ENCODE measurements at regions not wholly inside any gene's neighbourhood (a gene's known extent, or its start where the extent isn't known, plus 50 kb on each side); places are given as distances from the start of the nearest gene placed in this dataset.

DNA sequence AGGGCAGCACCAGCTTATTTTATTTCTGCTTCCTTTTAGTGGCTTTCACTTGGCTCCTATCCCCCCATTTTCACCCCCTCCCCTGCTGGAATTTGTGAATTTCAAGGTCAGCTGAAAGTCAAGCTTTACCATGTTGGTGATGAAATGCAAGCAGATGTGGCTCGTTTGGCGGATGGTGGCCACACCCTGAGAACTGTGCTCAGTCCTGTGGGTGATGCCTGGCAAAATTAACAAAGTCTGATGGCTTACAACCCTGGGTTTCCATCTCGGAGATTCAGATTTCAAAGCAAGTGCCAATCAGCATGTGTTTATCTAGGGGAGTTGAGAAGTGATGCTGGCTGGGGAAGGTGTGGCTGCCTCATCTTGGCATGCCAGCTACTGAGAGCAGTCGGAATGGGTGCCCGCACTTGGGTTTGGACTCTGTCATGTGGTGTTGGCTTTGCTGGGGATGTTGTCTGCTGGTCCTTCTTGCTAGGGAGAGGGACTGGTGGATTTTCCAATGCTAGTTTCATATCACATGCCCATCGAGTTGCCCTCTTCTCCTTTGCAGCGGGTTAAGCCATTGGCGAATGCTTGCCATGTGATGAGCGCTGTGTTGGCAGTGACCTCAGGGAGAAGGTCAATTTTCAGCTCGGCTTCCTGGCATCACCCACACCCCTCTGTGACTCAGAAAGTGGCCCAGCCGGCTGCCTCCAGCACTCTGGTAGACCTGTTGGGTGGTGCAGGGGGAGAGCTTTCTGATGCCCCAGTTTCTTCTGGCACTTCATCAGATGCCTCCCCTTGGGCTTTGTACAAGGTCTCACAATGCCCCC is 77.0 kb upstream of the PITX1 start (continued):
- TF ChIP-seq, protein P1, sequence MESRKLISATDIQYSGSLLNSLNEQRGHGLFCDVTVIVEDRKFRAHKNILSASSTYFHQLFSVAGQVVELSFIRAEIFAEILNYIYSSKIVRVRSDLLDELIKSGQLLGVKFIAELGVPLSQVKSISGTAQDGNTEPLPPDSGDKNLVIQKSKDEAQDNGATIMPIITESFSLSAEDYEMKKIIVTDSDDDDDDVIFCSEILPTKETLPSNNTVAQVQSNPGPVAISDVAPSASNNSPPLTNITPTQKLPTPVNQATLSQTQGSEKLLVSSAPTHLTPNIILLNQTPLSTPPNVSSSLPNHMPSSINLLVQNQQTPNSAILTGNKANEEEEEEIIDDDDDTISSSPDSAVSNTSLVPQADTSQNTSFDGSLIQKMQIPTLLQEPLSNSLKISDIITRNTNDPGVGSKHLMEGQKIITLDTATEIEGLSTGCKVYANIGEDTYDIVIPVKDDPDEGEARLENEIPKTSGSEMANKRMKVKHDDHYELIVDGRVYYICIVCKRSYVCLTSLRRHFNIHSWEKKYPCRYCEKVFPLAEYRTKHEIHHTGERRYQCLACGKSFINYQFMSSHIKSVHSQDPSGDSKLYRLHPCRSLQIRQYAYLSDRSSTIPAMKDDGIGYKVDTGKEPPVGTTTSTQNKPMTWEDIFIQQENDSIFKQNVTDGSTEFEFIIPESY (IDR thresholded peaks at IDR 0.05): no peak
- TF ChIP-seq JUND (IDR thresholded peaks at IDR 0.05): no peak

DNA sequence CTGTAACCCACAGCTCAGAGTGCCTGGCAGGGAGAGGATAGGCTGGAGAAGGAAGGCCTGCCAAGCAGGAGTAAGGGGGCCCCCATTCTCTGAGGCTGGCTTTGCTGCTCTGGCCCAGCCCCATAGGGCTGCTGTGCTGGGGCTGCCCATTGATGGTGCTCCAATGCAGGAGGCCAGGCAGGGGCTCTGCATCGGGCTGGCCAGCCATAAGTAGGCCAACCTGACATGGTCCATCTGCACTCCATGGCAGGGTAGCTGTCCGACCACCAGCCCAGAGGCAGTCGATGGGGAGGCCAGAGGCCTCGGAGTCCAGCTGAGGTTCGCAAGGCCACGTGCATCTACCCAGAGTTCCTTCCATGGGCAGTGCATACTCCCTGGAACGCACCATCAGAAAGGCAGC is 75.0 kb upstream of the PITX1 start:
- Histone ChIP-seq H3K4me3 (ENCODE audit: low read depth in 1 of 3, low read length in 3 of 3) (no peak overlapping the region), H3K36me3 (ENCODE audit: control insufficient read depth in 4 of 4, insufficient read depth in 3 of 4, low read depth in 1 of 4, low read length in 3 of 4) (no peaks in the 10 kb centered on the region), H3K27ac (ENCODE audit: low read depth in 1 of 2, low read length in 2 of 2) (no peak overlapping the region), H3K4me1 (ENCODE audit: control insufficient read depth in 4 of 4, insufficient read depth in 4 of 4, low read length in 3 of 4) (no peaks in the 10 kb centered on the region), H3K27me3 (ENCODE audit: control insufficient read depth in 4 of 4, insufficient read depth in 4 of 4, low read length in 3 of 4) (no peaks in the 10 kb centered on the region), H3K9ac (ENCODE audit: low read depth in 1 of 2, low read length in 2 of 2) (no peak overlapping the region), H3K9me3 (ENCODE audit: control insufficient read depth in 4 of 4, low read length in 3 of 4) (peaks cover 0 to 3% (median under 1%) of the 10 kb centered on the region in 4 donors)
- DNase-seq (ENCODE audit: low spot score): no peak
- 96% methylated on average over 7 of the region's 7 CpGs for WGBS
- TF ChIP-seq GABPA (IDR thresholded peaks at IDR 0.05 in 1 of 2, conservative IDR thresholded peaks at IDR 0.05 in 1 of 2) (no peak), HNF4A (conservative IDR thresholded peaks at IDR 0.05) (no peak), JUND (IDR thresholded peaks at IDR 0.05) (no peak), RAD21 (IDR thresholded peaks at IDR 0.05) (no peak), TAF1 (conservative IDR thresholded peaks at IDR 0.05) (no peak), NR2F2 (IDR thresholded peaks at IDR 0.05) (no peak), FOXA2 (IDR thresholded peaks at IDR 0.05) (no peak), EGR1 (IDR thresholded peaks at IDR 0.05; ENCODE audit: low read depth in 2 of 2) (no peak), SP1 (IDR thresholded peaks at IDR 0.05) (no peak), RXRA (IDR thresholded peaks at IDR 0.05) (no peak), FOXA1 (IDR thresholded peaks at IDR 0.05) (no peak), HNF4G (IDR thresholded peaks at IDR 0.05) (no peak), YY1 (IDR thresholded peaks at IDR 0.05) (no peak)
- TF ChIP-seq, protein P2, sequence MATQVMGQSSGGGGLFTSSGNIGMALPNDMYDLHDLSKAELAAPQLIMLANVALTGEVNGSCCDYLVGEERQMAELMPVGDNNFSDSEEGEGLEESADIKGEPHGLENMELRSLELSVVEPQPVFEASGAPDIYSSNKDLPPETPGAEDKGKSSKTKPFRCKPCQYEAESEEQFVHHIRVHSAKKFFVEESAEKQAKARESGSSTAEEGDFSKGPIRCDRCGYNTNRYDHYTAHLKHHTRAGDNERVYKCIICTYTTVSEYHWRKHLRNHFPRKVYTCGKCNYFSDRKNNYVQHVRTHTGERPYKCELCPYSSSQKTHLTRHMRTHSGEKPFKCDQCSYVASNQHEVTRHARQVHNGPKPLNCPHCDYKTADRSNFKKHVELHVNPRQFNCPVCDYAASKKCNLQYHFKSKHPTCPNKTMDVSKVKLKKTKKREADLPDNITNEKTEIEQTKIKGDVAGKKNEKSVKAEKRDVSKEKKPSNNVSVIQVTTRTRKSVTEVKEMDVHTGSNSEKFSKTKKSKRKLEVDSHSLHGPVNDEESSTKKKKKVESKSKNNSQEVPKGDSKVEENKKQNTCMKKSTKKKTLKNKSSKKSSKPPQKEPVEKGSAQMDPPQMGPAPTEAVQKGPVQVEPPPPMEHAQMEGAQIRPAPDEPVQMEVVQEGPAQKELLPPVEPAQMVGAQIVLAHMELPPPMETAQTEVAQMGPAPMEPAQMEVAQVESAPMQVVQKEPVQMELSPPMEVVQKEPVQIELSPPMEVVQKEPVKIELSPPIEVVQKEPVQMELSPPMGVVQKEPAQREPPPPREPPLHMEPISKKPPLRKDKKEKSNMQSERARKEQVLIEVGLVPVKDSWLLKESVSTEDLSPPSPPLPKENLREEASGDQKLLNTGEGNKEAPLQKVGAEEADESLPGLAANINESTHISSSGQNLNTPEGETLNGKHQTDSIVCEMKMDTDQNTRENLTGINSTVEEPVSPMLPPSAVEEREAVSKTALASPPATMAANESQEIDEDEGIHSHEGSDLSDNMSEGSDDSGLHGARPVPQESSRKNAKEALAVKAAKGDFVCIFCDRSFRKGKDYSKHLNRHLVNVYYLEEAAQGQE (IDR thresholded peaks at IDR 0.05): no peak
- TF ChIP-seq, protein P3, sequence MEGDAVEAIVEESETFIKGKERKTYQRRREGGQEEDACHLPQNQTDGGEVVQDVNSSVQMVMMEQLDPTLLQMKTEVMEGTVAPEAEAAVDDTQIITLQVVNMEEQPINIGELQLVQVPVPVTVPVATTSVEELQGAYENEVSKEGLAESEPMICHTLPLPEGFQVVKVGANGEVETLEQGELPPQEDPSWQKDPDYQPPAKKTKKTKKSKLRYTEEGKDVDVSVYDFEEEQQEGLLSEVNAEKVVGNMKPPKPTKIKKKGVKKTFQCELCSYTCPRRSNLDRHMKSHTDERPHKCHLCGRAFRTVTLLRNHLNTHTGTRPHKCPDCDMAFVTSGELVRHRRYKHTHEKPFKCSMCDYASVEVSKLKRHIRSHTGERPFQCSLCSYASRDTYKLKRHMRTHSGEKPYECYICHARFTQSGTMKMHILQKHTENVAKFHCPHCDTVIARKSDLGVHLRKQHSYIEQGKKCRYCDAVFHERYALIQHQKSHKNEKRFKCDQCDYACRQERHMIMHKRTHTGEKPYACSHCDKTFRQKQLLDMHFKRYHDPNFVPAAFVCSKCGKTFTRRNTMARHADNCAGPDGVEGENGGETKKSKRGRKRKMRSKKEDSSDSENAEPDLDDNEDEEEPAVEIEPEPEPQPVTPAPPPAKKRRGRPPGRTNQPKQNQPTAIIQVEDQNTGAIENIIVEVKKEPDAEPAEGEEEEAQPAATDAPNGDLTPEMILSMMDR (IDR thresholded peaks at IDR 0.05; ENCODE audit: low read depth, low read length, missing input control): no peak
- TF ChIP-seq, protein P4, sequence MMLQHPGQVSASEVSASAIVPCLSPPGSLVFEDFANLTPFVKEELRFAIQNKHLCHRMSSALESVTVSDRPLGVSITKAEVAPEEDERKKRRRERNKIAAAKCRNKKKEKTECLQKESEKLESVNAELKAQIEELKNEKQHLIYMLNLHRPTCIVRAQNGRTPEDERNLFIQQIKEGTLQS (IDR thresholded peaks at IDR 0.05): no peak
- TF ChIP-seq, protein P1 (IDR thresholded peaks at IDR 0.05): no peak
- TF ChIP-seq, protein P5, sequence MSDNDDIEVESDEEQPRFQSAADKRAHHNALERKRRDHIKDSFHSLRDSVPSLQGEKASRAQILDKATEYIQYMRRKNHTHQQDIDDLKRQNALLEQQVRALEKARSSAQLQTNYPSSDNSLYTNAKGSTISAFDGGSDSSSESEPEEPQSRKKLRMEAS (IDR thresholded peaks at IDR 0.05): no peak

Data from liver (tissue), 8 donors.